Trophoblast cell (in vitro differentiated cells and primary cell): ENCODE measurements at regions not wholly inside any gene's neighbourhood (a gene's known extent, or its start where the extent isn't known, plus 50 kb on each side); places are given as distances from the start of the nearest gene placed in this dataset.
A peak's percentile ranks its signal among the peaks of the same experiment; 100 is the strongest.

Experiments
- DNase-seq, 2 donors: peaks; one replicate each; pipeline ENCODE4 v3.0.0-alpha.2; 2016
- H2AFZ ChIP-seq: 2 replicates; pipeline ENCODE4 v1.6.1; 2013; ENCODE audit warnings: low read length, moderate library complexity, mild to moderate bottlenecking; ENCODE audit not compliant: insufficient read depth, poor library complexity
- H2AK5ac ChIP-seq: 2 replicates; pipeline ENCODE4 v1.6.1; 2013; ENCODE audit warnings: mild to moderate bottlenecking, low read length
- H2BK120ac ChIP-seq: 2 replicates; pipeline ENCODE4 v1.6.1; 2013; ENCODE audit warnings: low read length, mild to moderate bottlenecking, moderate library complexity; ENCODE audit not compliant: insufficient read depth, poor library complexity
- H2BK12ac ChIP-seq: 2 replicates; pipeline ENCODE4 v1.6.1; 2013; ENCODE audit warnings: mild to moderate bottlenecking, low read length, moderate library complexity
- H2BK5ac ChIP-seq: 2 replicates; pipeline ENCODE4 v1.6.1; 2013; ENCODE audit warnings: low read length, low read depth, moderate library complexity, mild to moderate bottlenecking; ENCODE audit not compliant: poor library complexity
- H3K14ac ChIP-seq: 2 replicates; pipeline ENCODE4 v1.6.1; 2013; ENCODE audit warnings: mild to moderate bottlenecking, low read length
- H3K18ac ChIP-seq: 2 replicates; pipeline ENCODE4 v1.6.1; 2013; ENCODE audit warnings: mild to moderate bottlenecking, low read length
- H3K23ac ChIP-seq: 2 replicates; pipeline ENCODE4 v1.6.1; 2013; ENCODE audit warnings: low read length
- H3K27ac ChIP-seq: 2 replicates; pipeline ENCODE4 v1.5.1; 2013; ENCODE audit warnings: low read depth, mild to moderate bottlenecking, inconsistent platforms, low read length, moderate library complexity
- H3K27me3 ChIP-seq: 2 replicates; pipeline ENCODE4 v1.6.1; 2013; ENCODE audit warnings: inconsistent platforms, mild to moderate bottlenecking, low read length, moderate library complexity; ENCODE audit not compliant: insufficient read depth
- H3K36me3 ChIP-seq, 2 experiments: 1 replicate in 1 of 2; 2 replicates in 1 of 2; pipeline ENCODE4 v1.6.1; 2013; ENCODE audit warnings: low read length in 2 of 2, mild to moderate bottlenecking in 2 of 2, moderate library complexity in 1 of 2; ENCODE audit not compliant: insufficient read depth in 2 of 2, control insufficient read depth in 1 of 2
- H3K4ac ChIP-seq: 2 replicates; pipeline ENCODE4 v1.6.1; 2013; ENCODE audit warnings: low read depth, mild to moderate bottlenecking, low read length, moderate library complexity
- H3K4me1 ChIP-seq, 2 experiments: 1 replicate in 1 of 2; 2 replicates in 1 of 2; pipeline ENCODE4 v1.6.1; 2013; ENCODE audit warnings: low read length in 2 of 2, mild to moderate bottlenecking in 2 of 2, moderate library complexity in 1 of 2; ENCODE audit not compliant: insufficient read depth in 2 of 2, control insufficient read depth in 1 of 2
- H3K4me2 ChIP-seq: 2 replicates; pipeline ENCODE4 v1.6.1; 2013; ENCODE audit warnings: inconsistent platforms, mild to moderate bottlenecking, low read length, moderate library complexity
- H3K4me3 ChIP-seq: 2 replicates; pipeline ENCODE4 v1.5.1; 2013; ENCODE audit warnings: mild to moderate bottlenecking, low read depth, low read length, inconsistent platforms
- H3K79me1 ChIP-seq: one replicate; pipeline ENCODE4 v1.6.1; 2013; ENCODE audit warnings: low read length
- H3K79me2 ChIP-seq: 2 replicates; pipeline ENCODE4 v1.6.1; 2013; ENCODE audit warnings: low read length, mild to moderate bottlenecking; ENCODE audit not compliant: control insufficient read depth, insufficient read depth, poor library complexity
- H3K9ac ChIP-seq: 2 replicates; pipeline ENCODE4 v1.6.1; 2013; ENCODE audit warnings: mild to moderate bottlenecking, low read length
- H3K9me3 ChIP-seq: 2 replicates; pipeline ENCODE4 v1.6.1; 2013; ENCODE audit warnings: low read depth, mild to moderate bottlenecking, control low read depth, inconsistent platforms, low read length; ENCODE audit not compliant: insufficient read depth
- H4K12ac ChIP-seq: 2 replicates; pipeline ENCODE4 v1.6.1; 2013; ENCODE audit warnings: low read depth, mild to moderate bottlenecking, low read length, moderate library complexity
- H4K8ac ChIP-seq: 2 replicates; pipeline ENCODE4 v1.6.1; 2013; ENCODE audit warnings: low read depth, mild to moderate bottlenecking, low read length, moderate library complexity
- H4K91ac ChIP-seq: one replicate; pipeline ENCODE4 v1.6.1; 2013; ENCODE audit warnings: low read depth, mild to moderate bottlenecking, low read length, moderate library complexity
- WGBS: extraction: QIAGEN DNeasy Blood & Tissue Kit; methylation state at CpG from one replicate; pipeline ENCODE4 v1.1.7; 2013; ENCODE audit warnings: missing lambda C conversion rate; ENCODE audit not compliant: insufficient read length, insufficient coverage; ENCODE audit errors: extremely low coverage; 5-methylcytosine and 5-hydroxymethylcytosine counted together

- no peak overlapping the region for H2AK5ac ChIP-seq
- no peak overlapping the region for H4K91ac ChIP-seq
- WGBS, result no CpG with 5 or more reads among the region's 2 CpGs
- H4K12ac ChIP-seq, result no peak overlapping the region
- H3K4me2 ChIP-seq, result no peak overlapping the region
- no peak overlapping the region for H3K4me3 ChIP-seq
- H4K8ac ChIP-seq, result no peak overlapping the region
- H3K27ac ChIP-seq, result no peak overlapping the region
- no peak overlapping the region for H3K9ac ChIP-seq
- H2BK12ac ChIP-seq, result no peak overlapping the region
- H3K14ac ChIP-seq, result no peak overlapping the region
- no peaks in the 10 kb centered on the region for H3K79me2 ChIP-seq
- H2BK120ac ChIP-seq, result no peak overlapping the region
- H2AFZ ChIP-seq, result no peak overlapping the region
- no peak overlapping the region for H2BK5ac ChIP-seq
- H3K79me1 ChIP-seq, result no peaks in the 10 kb centered on the region
- H3K4ac ChIP-seq, result no peak overlapping the region
- H3K27me3 ChIP-seq, result no peaks in the 10 kb centered on the region
- no peak for DNase-seq
- no peaks in the 10 kb centered on the region for H3K36me3 ChIP-seq
- H3K23ac ChIP-seq, result no peak overlapping the region
- H3K18ac ChIP-seq, result no peak overlapping the region
- no peaks in the 10 kb centered on the region for H3K9me3 ChIP-seq
- H3K4me1 ChIP-seq, result no peaks in the 10 kb centered on the region
Observed at GRCh38 chr9:91134608-91135007, 227.1 kb downstream of the AUH start.

DNA sequence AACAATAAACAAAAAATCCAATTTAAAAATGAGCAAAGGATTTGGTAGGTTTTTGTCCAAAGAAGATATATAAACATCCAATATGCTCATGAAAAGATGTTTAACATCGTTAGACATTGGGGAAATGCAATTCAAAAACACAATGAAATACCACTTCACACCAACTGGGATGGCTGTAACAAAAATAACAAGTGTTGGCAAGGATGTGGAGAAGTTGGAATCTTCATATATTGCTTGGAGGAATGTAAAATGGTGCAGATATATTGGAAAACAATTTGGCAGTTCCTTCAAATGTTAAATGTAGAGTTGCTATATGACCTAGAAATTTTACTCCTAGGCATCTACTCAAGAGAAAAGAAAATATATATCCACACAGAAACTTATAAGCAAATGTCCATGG lies 224.3 kb downstream of the AUH start:
- no CpG with 5 or more reads among the region's 1 CpG for WGBS
- no peak overlapping the region for H2BK5ac ChIP-seq

GRCh38 chr9:91138760-91139159 lies 223.0 kb downstream of the AUH start:
- no peak overlapping the region for H3K4ac ChIP-seq
- no peak overlapping the region for H3K4me2 ChIP-seq
- no peak overlapping the region for H3K9ac ChIP-seq
- WGBS, result no CpG with 5 or more reads among the region's 5 CpGs
- no peak overlapping the region for H4K8ac ChIP-seq
- no peaks in the 10 kb centered on the region for H3K4me1 ChIP-seq
- H3K36me3 ChIP-seq, result no peaks in the 10 kb centered on the region
- H3K79me2 ChIP-seq, result no peaks in the 10 kb centered on the region
- H3K14ac ChIP-seq, result no peak overlapping the region
- H2BK120ac ChIP-seq, result no peak overlapping the region
- no peak overlapping the region for H3K4me3 ChIP-seq
- no peaks in the 10 kb centered on the region for H3K27me3 ChIP-seq
- H4K91ac ChIP-seq, result no peak overlapping the region
- DNase-seq, result no peak
- H4K12ac ChIP-seq, result no peak overlapping the region
- no peak overlapping the region for H3K18ac ChIP-seq
- H2AK5ac ChIP-seq, result no peak overlapping the region
- H2AFZ ChIP-seq, result no peak overlapping the region
- H2BK12ac ChIP-seq, result no peak overlapping the region
- H3K9me3 ChIP-seq, result no peaks in the 10 kb centered on the region
- no peak overlapping the region for H2BK5ac ChIP-seq
- H3K27ac ChIP-seq, result no peak overlapping the region
- H3K79me1 ChIP-seq, result no peaks in the 10 kb centered on the region
- no peak overlapping the region for H3K23ac ChIP-seq

More for the DNA sequence above, 224.3 kb downstream of the AUH start:
- no peak overlapping the region for H4K8ac ChIP-seq
- no peak overlapping the region for H3K27ac ChIP-seq
- H3K79me2 ChIP-seq, result no peaks in the 10 kb centered on the region
- H4K12ac ChIP-seq, result no peak overlapping the region
- no peak overlapping the region for H3K4me3 ChIP-seq
- no peaks in the 10 kb centered on the region for H3K36me3 ChIP-seq
- no peak overlapping the region for H2AFZ ChIP-seq
- H2AK5ac ChIP-seq, result no peak overlapping the region
- H3K4me2 ChIP-seq, result no peak overlapping the region
- no peak overlapping the region for H3K14ac ChIP-seq
- no peaks in the 10 kb centered on the region for H3K79me1 ChIP-seq
- H3K27me3 ChIP-seq, result no peaks in the 10 kb centered on the region
- no peak overlapping the region for H2BK120ac ChIP-seq
- H3K18ac ChIP-seq, result no peak overlapping the region
- no peak overlapping the region for H2BK12ac ChIP-seq
- no peak overlapping the region for H4K91ac ChIP-seq
- H3K4me1 ChIP-seq, result no peaks in the 10 kb centered on the region
- H3K9ac ChIP-seq, result no peak overlapping the region
- no peak for DNase-seq
- no peak overlapping the region for H3K4ac ChIP-seq
- no peaks in the 10 kb centered on the region for H3K9me3 ChIP-seq
- no peak overlapping the region for H3K23ac ChIP-seq

DNA sequence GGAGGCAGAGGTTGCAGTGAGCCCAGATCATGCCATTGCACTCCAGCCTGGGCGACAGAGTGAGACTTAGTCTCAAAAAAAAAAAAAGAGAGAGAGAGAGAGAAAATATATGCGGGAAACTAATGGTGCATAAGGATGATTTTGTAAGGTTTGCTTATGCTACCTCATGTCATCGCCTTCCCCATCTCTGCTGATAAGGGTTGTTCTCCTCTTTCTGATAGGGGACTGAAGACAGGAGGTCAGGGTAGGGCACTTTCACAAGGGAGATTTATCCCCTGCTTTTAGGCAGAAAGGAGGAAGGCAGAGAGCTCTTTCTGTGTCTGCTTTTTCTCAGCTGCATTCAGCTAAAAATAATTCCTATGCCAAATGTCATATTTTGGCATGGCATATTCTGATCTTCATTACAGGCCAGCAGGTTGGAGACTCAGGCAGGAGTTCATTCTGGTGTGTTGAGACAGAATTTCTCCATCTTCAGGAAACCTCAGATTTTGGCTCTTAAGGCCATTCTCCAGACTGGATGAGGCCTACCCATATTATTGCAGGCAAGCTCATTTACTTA lies 220.2 kb downstream of the AUH start:
- Histone ChIP-seq H2AK5ac (no peak overlapping the region), H4K91ac (no peak overlapping the region), H3K4me1 (no peaks in the 10 kb centered on the region), H3K4me3 (no peak overlapping the region), H2BK120ac (no peak overlapping the region), H3K36me3 (no peaks in the 10 kb centered on the region), H3K79me2 (no peaks in the 10 kb centered on the region), H4K8ac (no peak overlapping the region), H2BK12ac (no peak overlapping the region), H3K9ac (no peak overlapping the region), H3K4me2 (no peak overlapping the region), H2AFZ (no peak overlapping the region), H3K4ac (no peak overlapping the region), H3K18ac (no peak overlapping the region), H2BK5ac (no peak overlapping the region), H3K14ac (no peak overlapping the region), H3K27ac (no peak overlapping the region), H3K9me3 (peaks cover 3% of the 10 kb centered on the region), H3K27me3 (no peaks in the 10 kb centered on the region), H3K23ac (no peak overlapping the region), H4K12ac (no peak overlapping the region), H3K79me1 (no peaks in the 10 kb centered on the region)
- WGBS, result no CpG with 5 or more reads among the region's 3 CpGs
- peak in 1 of 2 donors; percentile 56 for DNase-seq
